ENCODE measurements at regions not wholly inside any gene's neighbourhood (a gene's known extent, or its start where the extent isn't known, plus 50 kb on each side); places are given as distances from the start of the nearest gene placed in this dataset.
"Not testable (repeated sequence)": the region's sequence is repeated elsewhere in the genome, so short reads cannot be mapped to it uniquely, and the experiment has no call there.

DNA sequence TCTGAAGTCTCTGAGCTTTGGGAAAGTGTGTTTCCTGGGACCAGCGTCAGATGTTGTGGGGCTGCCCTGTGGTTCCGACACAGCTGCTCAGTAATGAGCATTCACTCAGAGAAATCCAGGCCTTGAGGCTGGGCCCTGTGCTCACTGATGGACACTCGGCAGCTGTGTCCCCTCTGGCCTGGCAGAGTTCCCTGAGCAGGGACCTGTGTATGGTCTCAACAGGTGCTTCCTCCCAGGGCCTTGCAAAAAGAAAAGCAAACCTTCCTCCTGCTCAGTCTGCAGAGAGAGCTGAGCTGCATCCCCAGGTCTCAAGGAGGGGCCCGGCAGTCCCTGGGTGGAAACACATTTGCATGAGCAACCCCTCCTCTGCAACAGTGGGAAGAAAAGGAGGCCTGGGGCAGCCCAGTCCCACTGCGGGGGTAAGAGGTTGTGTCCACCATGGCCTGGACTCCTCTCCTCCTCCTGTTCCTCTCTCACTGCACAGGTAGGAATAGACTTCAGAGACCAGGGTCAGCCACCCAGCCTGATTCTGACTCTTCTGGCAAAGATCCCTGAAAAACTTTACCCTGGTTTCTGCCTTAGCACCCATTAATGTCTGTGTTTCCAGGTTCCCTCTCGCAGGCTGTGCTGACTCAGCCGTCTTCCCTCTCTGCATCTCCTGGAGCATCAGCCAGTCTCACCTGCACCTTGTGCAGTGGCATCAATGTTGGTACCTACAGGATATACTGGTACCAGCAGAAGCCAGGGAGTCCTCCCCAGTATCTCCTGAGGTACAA lies 131.2 kb downstream of the VPREB1 start:
- Mint-ChIP-seq H3K27me3 (ENCODE audit: insufficient read depth, low read depth) (peaks cover 11% of the 10 kb centered on the region), H3K27ac (no peak overlapping the region), H3K9me3 (no peaks in the 10 kb centered on the region), H3K36me3 (no peaks in the 10 kb centered on the region), H3K4me3 (no peak overlapping the region), H3K4me1 (peaks cover 9% of the 10 kb centered on the region)
- TF ChIP-seq EZH2 (IDR thresholded peaks at IDR 0.05), result no peak
- TF ChIP-seq EZH2phosphoT487 (IDR thresholded peaks at IDR 0.05), result no peak
- no peaks in the 10 kb centered on the region for H3F3A ChIP-seq (ENCODE audit: low read depth)
- no peak overlapping the region for H3K27ac ChIP-seq
- H3K9me3 ChIP-seq (ENCODE audit: low read depth), result no peaks in the 10 kb centered on the region
- H4K20me1 ChIP-seq (ENCODE audit: low read depth), result no peaks in the 10 kb centered on the region
- no peaks in the 10 kb centered on the region for H3K79me2 ChIP-seq (ENCODE audit: low read depth)
- H3K4me1 ChIP-seq, result no peaks in the 10 kb centered on the region
- H3K9ac ChIP-seq, result no peak overlapping the region
- no peak overlapping the region for H3K4me3 ChIP-seq
- DNase-seq (ENCODE audit: low spot score), result no peak
- H3K4me2 ChIP-seq, result no peak overlapping the region
- peaks cover 100% of the 10 kb centered on the region for H3K27me3 ChIP-seq
- H3K36me3 ChIP-seq, result no peaks in the 10 kb centered on the region
- H2AFZ ChIP-seq (replicated peaks), result no peak overlapping the region

- Histone ChIP-seq H3K27ac (no peak overlapping the region), H3K9ac (no peak overlapping the region), H3K9me3 (ENCODE audit: low read depth) (no peaks in the 10 kb centered on the region), H3K4me1 (no peaks in the 10 kb centered on the region), H3K4me3 (no peak overlapping the region), H4K20me1 (ENCODE audit: low read depth) (no peaks in the 10 kb centered on the region), H2AFZ (replicated peaks) (no peak overlapping the region), H3K36me3 (no peaks in the 10 kb centered on the region), H3K4me2 (no peak overlapping the region), H3K27me3 (peaks cover 100% of the 10 kb centered on the region), H3K79me2 (ENCODE audit: low read depth) (no peaks in the 10 kb centered on the region), H3F3A (ENCODE audit: low read depth) (no peaks in the 10 kb centered on the region)
- Mint-ChIP-seq H3K4me1 (peaks cover 9% of the 10 kb centered on the region), H3K27ac (no peak overlapping the region), H3K9me3 (no peaks in the 10 kb centered on the region), H3K27me3 (ENCODE audit: insufficient read depth, low read depth) (peaks cover 11% of the 10 kb centered on the region), H3K4me3 (no peak overlapping the region), H3K36me3 (no peaks in the 10 kb centered on the region)
- no peak for DNase-seq (ENCODE audit: low spot score)
- TF ChIP-seq EZH2phosphoT487 (IDR thresholded peaks at IDR 0.05), result no peak
- no peak for TF ChIP-seq CTCF (IDR thresholded peaks at IDR 0.05)
- TF ChIP-seq EZH2 (IDR thresholded peaks at IDR 0.05), result no peak
Measured at GRCh38 chr22:22376352-22376706, 131.7 kb downstream of the VPREB1 start.

DNA sequence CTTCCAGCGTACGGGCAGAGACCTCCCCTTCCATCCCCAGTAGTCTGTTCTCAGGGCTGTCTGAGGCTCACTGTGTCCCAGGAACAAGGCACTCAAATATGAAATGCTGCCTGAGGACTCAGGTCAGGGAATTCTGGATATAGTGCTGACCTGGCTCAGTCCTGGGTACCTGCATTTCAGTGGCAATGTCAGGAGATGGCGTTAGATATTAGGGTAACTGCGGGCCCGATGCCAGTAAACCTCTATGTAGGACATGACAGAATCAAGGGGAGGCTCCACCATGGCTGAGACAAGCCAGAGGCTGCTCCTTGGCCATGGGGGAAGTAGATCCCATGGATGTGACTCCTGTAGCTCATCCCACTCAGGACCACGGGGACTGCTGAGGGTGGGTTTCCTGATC lies 131.7 kb downstream of the ZNF280B start:
- H3K36me3 ChIP-seq; H3K4me3 ChIP-seq; H3K4me1 Mint-ChIP-seq; H3K79me2 ChIP-seq (ENCODE audit: low read depth); H3K9me3 ChIP-seq (ENCODE audit: low read depth); H2AFZ ChIP-seq (replicated peaks); H3K9ac ChIP-seq; H3K4me3 Mint-ChIP-seq; H3K27ac ChIP-seq; H3F3A ChIP-seq (ENCODE audit: low read depth); DNase-seq (ENCODE audit: low spot score); H3K4me1 ChIP-seq; H3K9me3 Mint-ChIP-seq; H3K36me3 Mint-ChIP-seq; H3K27ac Mint-ChIP-seq; H3K4me2 ChIP-seq; H4K20me1 ChIP-seq (ENCODE audit: low read depth): not testable (repeated sequence)
- peaks cover 100% of the 10 kb centered on the region for H3K27me3 ChIP-seq
- H3K27me3 Mint-ChIP-seq (ENCODE audit: insufficient read depth, low read depth), result peaks cover 11% of the 10 kb centered on the region

- no peak overlapping the region for H3K4me3 Mint-ChIP-seq
- no peaks in the 10 kb centered on the region for H3F3A ChIP-seq (ENCODE audit: low read depth)
Measured at GRCh38 chr22:22377335-22377734, 131.2 kb downstream of the ZNF280B start.

More at GRCh38 chr22:22377335-22377734, 131.2 kb downstream of the ZNF280B start:
- Mint-ChIP-seq H3K9me3 (no peaks in the 10 kb centered on the region), H3K4me1 (peaks cover 6% of the 10 kb centered on the region), H3K27me3 (ENCODE audit: insufficient read depth, low read depth) (peaks cover 11% of the 10 kb centered on the region), H3K27ac (no peak overlapping the region), H3K36me3 (no peaks in the 10 kb centered on the region)
- H3K4me2 ChIP-seq, result no peak overlapping the region
- H2AFZ ChIP-seq (replicated peaks), result no peak overlapping the region
- no peaks in the 10 kb centered on the region for H3K9me3 ChIP-seq (ENCODE audit: low read depth)
- TF ChIP-seq EZH2phosphoT487 (IDR thresholded peaks at IDR 0.05), result no peak
- no peaks in the 10 kb centered on the region for H3K36me3 ChIP-seq
- H3K27ac ChIP-seq, result no peak overlapping the region
- no peaks in the 10 kb centered on the region for H4K20me1 ChIP-seq (ENCODE audit: low read depth)
- H3K79me2 ChIP-seq (ENCODE audit: low read depth), result no peaks in the 10 kb centered on the region
- H3K27me3 ChIP-seq, result peaks cover 100% of the 10 kb centered on the region
- DNase-seq (ENCODE audit: low spot score), result no peak
- H3K4me1 ChIP-seq, result no peaks in the 10 kb centered on the region
- no peak overlapping the region for H3K9ac ChIP-seq
- no peak overlapping the region for H3K4me3 ChIP-seq

All from neural progenitor cell (in vitro differentiated cells).